ENCODE measurements at regions not wholly inside any gene's neighbourhood (a gene's known extent, or its start where the extent isn't known, plus 50 kb on each side); places are given as distances from the start of the nearest gene placed in this dataset. TPM values are rescaled to one million over a fixed set of nuclear protein-coding genes. Genes with fewer than 3 reads are reported as not detected.
A peak's percentile ranks its signal among the peaks of the same experiment; 100 is the strongest.

GRCh38 chr2:65486282-65486681 is 53.9 kb upstream of the SPRED2 start:
- H3K27ac ChIP-seq (ENCODE audit: low read depth, low read length) = no peak overlapping the region
- no peak overlapping the region for H3K4me2 ChIP-seq (ENCODE audit: insufficient read depth, low read length)
- no peak overlapping the region for H2AFZ ChIP-seq (ENCODE audit: low read length)
- H3K36me3 ChIP-seq (ENCODE audit: insufficient read depth, low read length) = no peaks in the 10 kb centered on the region
- H4K20me1 ChIP-seq (ENCODE audit: insufficient read depth, low read length) = no peaks in the 10 kb centered on the region
- no peak for TF ChIP-seq CTCF (IDR thresholded peaks at IDR 0.05; ENCODE audit: extremely low read depth, low read depth, low read length)
- H3K79me2 ChIP-seq (ENCODE audit: insufficient read depth, low read length) = no peaks in the 10 kb centered on the region
- H3K4me1 ChIP-seq (ENCODE audit: insufficient read depth, low read length) = no peaks in the 10 kb centered on the region
- H3K27me3 ChIP-seq (ENCODE audit: insufficient read depth, low read length) = no peaks in the 10 kb centered on the region
- peaks cover 6% of the 10 kb centered on the region for H3K9me3 ChIP-seq (ENCODE audit: low read depth, low read length)
- no peak overlapping the region for H3K4me3 ChIP-seq (ENCODE audit: insufficient read depth, low read length)
- no peak for DNase-seq (ENCODE audit: insufficient read length, low spot score, missing footprints)

DNA sequence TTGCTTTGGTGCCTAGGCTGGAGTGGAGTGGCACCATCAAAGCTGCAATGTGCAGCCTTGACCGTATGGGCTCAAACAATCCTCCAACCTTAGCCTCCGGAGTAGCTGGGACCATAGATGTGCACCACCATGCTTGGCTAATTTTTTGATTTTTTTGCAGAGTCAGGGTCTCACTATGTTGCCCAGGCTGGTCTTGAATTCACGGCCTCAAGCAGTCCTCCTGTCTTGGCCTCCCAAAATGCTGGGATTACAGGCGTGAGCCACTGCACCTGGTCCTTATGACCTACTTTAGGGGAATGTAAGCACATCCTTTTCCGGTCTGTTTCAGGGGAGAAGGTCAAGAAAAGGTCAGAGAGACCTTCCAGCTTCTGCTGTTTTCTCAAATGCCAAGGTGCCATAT is 53.4 kb upstream of the SPRED2 start:
- Histone ChIP-seq H3K27me3 (ENCODE audit: insufficient read depth, low read length) (no peaks in the 10 kb centered on the region), H3K4me1 (ENCODE audit: insufficient read depth, low read length) (no peaks in the 10 kb centered on the region), H4K20me1 (ENCODE audit: insufficient read depth, low read length) (no peaks in the 10 kb centered on the region), H3K4me2 (ENCODE audit: insufficient read depth, low read length) (no peak overlapping the region), H2AFZ (ENCODE audit: low read length) (no peak overlapping the region), H3K79me2 (ENCODE audit: insufficient read depth, low read length) (no peaks in the 10 kb centered on the region), H3K36me3 (ENCODE audit: insufficient read depth, low read length) (no peaks in the 10 kb centered on the region), H3K27ac (ENCODE audit: low read depth, low read length) (no peak overlapping the region), H3K4me3 (ENCODE audit: insufficient read depth, low read length) (no peak overlapping the region), H3K9me3 (ENCODE audit: low read depth, low read length) (peaks cover 6% of the 10 kb centered on the region)
- DNase-seq (ENCODE audit: insufficient read length, low spot score, missing footprints) = no peak
- no peak for TF ChIP-seq CTCF (IDR thresholded peaks at IDR 0.05; ENCODE audit: extremely low read depth, low read depth, low read length)

DNA sequence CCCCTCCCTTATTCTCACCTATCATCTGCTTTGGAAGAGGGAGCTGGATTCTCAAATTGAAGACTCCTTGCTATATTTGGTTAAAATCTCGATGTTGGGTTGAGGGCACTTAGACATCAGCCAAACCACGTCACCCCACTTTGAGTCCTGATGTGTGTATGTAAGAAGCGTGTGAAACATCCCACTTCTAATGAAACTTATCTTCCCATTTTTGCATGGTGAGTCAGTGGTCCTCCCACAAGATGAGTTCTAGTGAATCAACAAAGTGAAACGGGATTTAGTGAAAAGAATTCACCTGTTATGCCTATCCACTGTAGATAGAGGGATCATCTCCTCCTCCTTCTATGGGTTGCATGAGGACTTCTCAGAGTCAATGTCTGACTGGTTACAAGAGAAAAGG is 51.4 kb upstream of the SPRED2 start:
- no peak for TF ChIP-seq CTCF (IDR thresholded peaks at IDR 0.05; ENCODE audit: extremely low read depth, low read depth, low read length)
- H3K4me1 ChIP-seq (ENCODE audit: insufficient read depth, low read length) = no peaks in the 10 kb centered on the region
- H3K27ac ChIP-seq (ENCODE audit: low read depth, low read length) = no peak overlapping the region
- H3K4me2 ChIP-seq (ENCODE audit: insufficient read depth, low read length) = no peak overlapping the region
- H4K20me1 ChIP-seq (ENCODE audit: insufficient read depth, low read length) = no peaks in the 10 kb centered on the region
- H3K9me3 ChIP-seq (ENCODE audit: low read depth, low read length) = peaks cover 6% of the 10 kb centered on the region
- H3K36me3 ChIP-seq (ENCODE audit: insufficient read depth, low read length) = no peaks in the 10 kb centered on the region
- DNase-seq (ENCODE audit: insufficient read length, low spot score, missing footprints) = peak; percentile 3
- no peak overlapping the region for H3K4me3 ChIP-seq (ENCODE audit: insufficient read depth, low read length)
- H3K27me3 ChIP-seq (ENCODE audit: insufficient read depth, low read length) = no peaks in the 10 kb centered on the region
- H3K79me2 ChIP-seq (ENCODE audit: insufficient read depth, low read length) = no peaks in the 10 kb centered on the region
- H2AFZ ChIP-seq (ENCODE audit: low read length) = no peak overlapping the region

DNA sequence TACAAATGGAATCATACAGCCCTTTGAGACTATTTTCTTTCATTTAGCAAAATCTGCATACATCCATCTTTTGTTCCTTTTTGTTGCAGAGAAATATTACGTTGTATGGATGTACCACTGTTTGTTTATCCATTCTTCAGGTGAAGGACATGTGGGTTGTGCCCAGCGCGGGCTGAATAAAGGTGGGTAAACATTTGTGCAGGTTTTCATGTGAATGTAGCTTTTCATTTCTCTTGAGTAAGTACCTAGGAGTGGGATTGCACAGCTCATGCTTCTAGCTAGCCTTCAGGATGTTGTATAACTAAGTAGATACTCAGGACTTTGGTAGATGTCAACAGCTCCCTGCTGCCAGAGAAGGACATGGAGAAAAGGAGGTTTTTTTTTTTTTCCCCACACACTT is 50.6 kb upstream of the SPRED2 start:
- Histone ChIP-seq H3K4me1 (ENCODE audit: insufficient read depth, low read length) (no peaks in the 10 kb centered on the region), H3K27ac (ENCODE audit: low read depth, low read length) (no peak overlapping the region), H3K36me3 (ENCODE audit: insufficient read depth, low read length) (no peaks in the 10 kb centered on the region), H3K4me2 (ENCODE audit: insufficient read depth, low read length) (no peak overlapping the region), H3K9me3 (ENCODE audit: low read depth, low read length) (peaks cover 3% of the 10 kb centered on the region), H3K4me3 (ENCODE audit: insufficient read depth, low read length) (no peak overlapping the region), H3K27me3 (ENCODE audit: insufficient read depth, low read length) (no peaks in the 10 kb centered on the region), H3K79me2 (ENCODE audit: insufficient read depth, low read length) (no peaks in the 10 kb centered on the region), H4K20me1 (ENCODE audit: insufficient read depth, low read length) (no peaks in the 10 kb centered on the region), H2AFZ (ENCODE audit: low read length) (no peak overlapping the region)
- no peak for TF ChIP-seq CTCF (IDR thresholded peaks at IDR 0.05; ENCODE audit: extremely low read depth, low read depth, low read length)
- DNase-seq (ENCODE audit: insufficient read length, low spot score, missing footprints) = no peak

Small RNA genes in the stretch of these regions (small RNA-seq; reads per million reads assigned to genes)
- gene MIR4778 (not detected), gene RN7SL635P (not detected), gene VTRNA2-2P (not detected)
